Cardiac fibroblast (primary cell): ENCODE measurements at regions not wholly inside any gene's neighbourhood (a gene's known extent, or its start where the extent isn't known, plus 50 kb on each side); places are given as distances from the start of the nearest gene placed in this dataset.

ENCODE experiments used
- DNase-seq, 2 donors: peaks; one replicate each; pipeline versions ENCODE4 v3.0.0 to v3.0.0-alpha.2; 2010; ENCODE audit warnings: low read depth in 2 of 2
- H3K4me3 ChIP-seq, 2 donors: replicated peaks in 1 of 2; 1 replicate in 1 of 2; 2 replicates in 1 of 2; pipeline ENCODE4 v1.5.1; 2011; ENCODE audit warnings: low read depth in 2 of 2, low read length in 2 of 2, mild to moderate bottlenecking in 2 of 2, moderate library complexity in 1 of 2
- CTCF ChIP-seq: IDR thresholded peaks from one replicate; pipeline ENCODE4 v1.5.1; 2011; ENCODE audit warnings: low read depth, mild to moderate bottlenecking, low read length, inconsistent platforms

- H3K4me3 ChIP-seq = no peak overlapping the region
- no peak for DNase-seq
- TF ChIP-seq CTCF = no peak
Measured at GRCh38 chr6:88558981-88559380, 392.8 kb upstream of the CNR1 start.

- DNase-seq = no peak
- TF ChIP-seq CTCF = no peak
Measured at GRCh38 chr6:88556663-88557062, 390.5 kb upstream of the CNR1 start.

GRCh38 chr6:88548891-88549505, 382.9 kb upstream of the CNR1 start:
- TF ChIP-seq CTCF = no peak
- DNase-seq = peak in 1 of 2 donors; percentile 8
- H3K4me3 ChIP-seq = no peak overlapping the region

More at GRCh38 chr6:88556663-88557062, 390.5 kb upstream of the CNR1 start:
- H3K4me3 ChIP-seq = no peak overlapping the region

GRCh38 chr6:88547768-88548167, 381.6 kb upstream of the CNR1 start:
- no peak for TF ChIP-seq CTCF
- no peak overlapping the region for H3K4me3 ChIP-seq
- DNase-seq = peak in 1 of 2 donors; percentile 7

GRCh38 chr6:88545991-88546390, 379.8 kb upstream of the CNR1 start:
- H3K4me3 ChIP-seq = no peak overlapping the region
- no peak for DNase-seq

GRCh38 chr6:88544986-88545612, 379.0 kb upstream of the CNR1 start:
- no peak for TF ChIP-seq CTCF
- H3K4me3 ChIP-seq = no peak overlapping the region
- DNase-seq = no peak

More at GRCh38 chr6:88545991-88546390, 379.8 kb upstream of the CNR1 start:
- no peak for TF ChIP-seq CTCF
